H1 (cell line): ENCODE measurements at regions not wholly inside any gene's neighbourhood (a gene's known extent, or its start where the extent isn't known, plus 50 kb on each side); places are given as distances from the start of the nearest gene placed in this dataset.

Source experiments
- RBBP5 ChIP-seq: IDR thresholded peaks from 2 replicates; pipeline ENCODE4 v1.7.1; 2012; ENCODE audit warnings: low read depth, mild to moderate bottlenecking, inconsistent platforms, low read length, moderate library complexity, borderline replicate concordance

- TF ChIP-seq RBBP5: no peak
Observed at GRCh38 chr12:114294303-114294685, 111.7 kb downstream of the TBX5 start (continued).
